GM12891 (cell line): ENCODE measurements at regions not wholly inside any gene's neighbourhood (a gene's known extent, or its start where the extent isn't known, plus 50 kb on each side); places are given as distances from the start of the nearest gene placed in this dataset.

Experiments
- PAX5 ChIP-seq: IDR thresholded peaks from 2 replicates; pipeline ENCODE4 v1.6.1; 2011; ENCODE audit warnings: low read length, moderate library complexity, mild to moderate bottlenecking; ENCODE audit not compliant: insufficient read depth, severe bottlenecking
- POLR2A ChIP-seq: IDR thresholded peaks from 2 replicates; pipeline ENCODE4 v1.6.1; 2011; ENCODE audit warnings: low read depth, low read length, control low read depth
- POLR2AphosphoS5 ChIP-seq: IDR thresholded peaks from 2 replicates; pipeline ENCODE4 v1.6.1; 2011; ENCODE audit warnings: low read depth, low read length, control low read depth
- POU2F2 ChIP-seq: IDR thresholded peaks from 2 replicates; pipeline ENCODE4 v1.6.1; 2011; ENCODE audit warnings: low read depth, mild to moderate bottlenecking, control low read depth, low read length, moderate library complexity
- SPI1 ChIP-seq: IDR thresholded peaks from 2 replicates; pipeline ENCODE4 v1.6.1; 2011; ENCODE audit warnings: low read depth, low read length, control low read depth
- TAF1 ChIP-seq: IDR thresholded peaks from 2 replicates; pipeline ENCODE4 v1.6.1; 2011; ENCODE audit warnings: low read depth, low read length, control low read depth

DNA sequence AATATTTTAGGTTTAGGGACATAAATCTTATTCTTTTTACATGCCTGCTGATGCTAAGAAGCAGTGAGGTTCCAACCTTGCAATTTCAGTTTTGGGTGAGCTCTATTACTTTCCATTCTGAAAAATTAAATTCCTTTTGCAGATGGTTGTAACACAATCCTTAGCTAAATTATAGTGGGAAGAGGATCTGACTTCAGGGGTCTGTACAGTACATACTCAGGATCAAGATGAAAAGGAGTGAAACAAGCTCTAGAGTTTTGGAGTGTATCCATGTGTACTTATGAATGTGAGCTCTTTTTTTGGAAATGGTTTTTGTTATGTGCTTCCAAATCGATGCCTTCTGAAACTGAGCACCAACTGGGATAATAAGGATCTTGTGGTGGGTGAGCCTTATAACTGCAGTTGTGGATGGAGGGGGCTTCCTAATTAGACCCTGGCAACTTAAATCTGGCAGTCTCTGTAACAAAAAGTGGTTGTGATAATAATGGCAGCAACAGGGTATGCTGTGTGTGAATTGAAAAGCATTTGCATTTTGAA, 218.8 kb upstream of the MAP3K7 start:
- TF ChIP-seq POLR2AphosphoS5 = no peak
- TF ChIP-seq POLR2A = no peak
- TF ChIP-seq TAF1 = no peak
- no peak for TF ChIP-seq POU2F2
- TF ChIP-seq SPI1 = no peak
- TF ChIP-seq PAX5 = no peak
